IPS DF 19.7 (cell line): ENCODE measurements at regions not wholly inside any gene's neighbourhood (a gene's known extent, or its start where the extent isn't known, plus 50 kb on each side); places are given as distances from the start of the nearest gene placed in this dataset.

Source experiments
- DNase-seq: peaks from one replicate; pipeline ENCODE4 v3.0.0-alpha.2; 2013; ENCODE audit warnings: low read depth, low spot score

GRCh38 chr18:66143029-66143428 lies 392.2 kb downstream of the CDH7 start:
- no peak for DNase-seq

- no peak for DNase-seq
Observed at GRCh38 chr18:66141716-66142115, 390.9 kb downstream of the CDH7 start.

- no peak for DNase-seq
Observed at GRCh38 chr18:66138642-66139041, 387.8 kb downstream of the CDH7 start.

- DNase-seq: peak; percentile 68
Observed at GRCh38 chr18:66136039-66136438, 385.2 kb downstream of the CDH7 start.

- DNase-seq: no peak
Observed at GRCh38 chr18:66129248-66129647, 378.4 kb downstream of the CDH7 start.

GRCh38 chr18:66126266-66126665 lies 375.5 kb downstream of the CDH7 start:
- DNase-seq: no peak

- DNase-seq: no peak
Observed at GRCh38 chr18:66124394-66124793, 373.6 kb downstream of the CDH7 start.

GRCh38 chr18:66119347-66119746 lies 368.5 kb downstream of the CDH7 start:
- DNase-seq: no peak

- no peak for DNase-seq
Observed at GRCh38 chr18:66111018-66111417, 360.2 kb downstream of the CDH7 start.

GRCh38 chr18:66110607-66111006 lies 359.8 kb downstream of the CDH7 start:
- no peak for DNase-seq

- no peak for DNase-seq
Observed at GRCh38 chr18:66109981-66110380, 359.2 kb downstream of the CDH7 start.

GRCh38 chr18:66107546-66107945 lies 356.7 kb downstream of the CDH7 start:
- DNase-seq: no peak

- no peak for DNase-seq
Observed at GRCh38 chr18:66105016-66105415, 354.2 kb downstream of the CDH7 start.

- no peak for DNase-seq
Observed at GRCh38 chr18:66103550-66103949, 352.7 kb downstream of the CDH7 start.

- DNase-seq: no peak
Observed at GRCh38 chr18:66083078-66083477, 332.3 kb downstream of the CDH7 start.

GRCh38 chr18:66078925-66079800 lies 328.4 kb downstream of the CDH7 start:
- DNase-seq: no peak

- DNase-seq: no peak
Observed at GRCh38 chr18:66077066-66077465, 326.3 kb downstream of the CDH7 start.

GRCh38 chr18:66066191-66066590 lies 315.4 kb downstream of the CDH7 start:
- no peak for DNase-seq

GRCh38 chr18:66048406-66048805 lies 297.6 kb downstream of the CDH7 start:
- DNase-seq: no peak

GRCh38 chr18:66046032-66046602 lies 295.3 kb downstream of the CDH7 start:
- DNase-seq: no peak

- no peak for DNase-seq
Observed at GRCh38 chr18:66043009-66043408, 292.2 kb downstream of the CDH7 start.

- DNase-seq: no peak
Observed at GRCh38 chr18:66013969-66014368, 263.2 kb downstream of the CDH7 start.

- no peak for DNase-seq
Observed at GRCh38 chr18:66011916-66012315, 261.1 kb downstream of the CDH7 start.
